GM23338 (cell line): ENCODE measurements at regions not wholly inside any gene's neighbourhood (a gene's known extent, or its start where the extent isn't known, plus 50 kb on each side); places are given as distances from the start of the nearest gene placed in this dataset.

ENCODE experiments used
- ATAC-seq: fragments of 200-7000 bp; cut with Tn5 transposase; 3 replicates; pipeline ENCODE4 v1.9.1; 2020
- DNase-seq: peaks from one replicate; pipeline ENCODE4 v3.0.0-alpha.2; 2015; ENCODE audit warnings: low spot score
- H2AFZ ChIP-seq: fragments of 200-600 bp; sonication (generic); 2 replicates; pipeline ENCODE4 v1.8.0; 2016; ENCODE audit warnings: antibody characterized with exemption, mild to moderate bottlenecking, moderate library complexity
- H3F3A ChIP-seq: fragments of 200-600 bp; sonication (generic); replicated peaks from 2 replicates; pipeline ENCODE4 v1.8.0; 2017; ENCODE audit warnings: antibody characterized with exemption, mixed run types, low read depth
- H3K27ac ChIP-seq: fragments of 200-600 bp; sonication (generic); 2 replicates; pipeline ENCODE4 v1.6.1; 2016; ENCODE audit warnings: low read depth
- H3K27me3 ChIP-seq: fragments of 200-600 bp; sonication (generic); 2 replicates; pipeline ENCODE4 v1.8.0; 2016; ENCODE audit warnings: mild to moderate bottlenecking, mixed run types, moderate library complexity; ENCODE audit not compliant: insufficient read depth
- H3K36me3 ChIP-seq: fragments of 200-600 bp; sonication (generic); 2 replicates; pipeline ENCODE4 v1.8.0; 2016; ENCODE audit warnings: mild to moderate bottlenecking; ENCODE audit not compliant: insufficient read depth
- H3K4me1 ChIP-seq: fragments of 200-600 bp; sonication (generic); 2 replicates; pipeline ENCODE4 v1.8.0; 2016; ENCODE audit warnings: mild to moderate bottlenecking, moderate library complexity; ENCODE audit not compliant: insufficient read depth
- H3K4me2 ChIP-seq: fragments of 200-600 bp; sonication (generic); 2 replicates; pipeline ENCODE4 v1.7.1; 2017; ENCODE audit warnings: mixed run types
- H3K4me3 ChIP-seq: fragments of 200-600 bp; sonication (generic); 2 replicates; pipeline ENCODE4 v1.6.1; 2016; ENCODE audit warnings: mixed run types
- H3K79me2 ChIP-seq: fragments of 200-600 bp; sonication (generic); replicated peaks from 2 replicates; pipeline ENCODE4 v1.8.0; 2017; ENCODE audit warnings: mild to moderate bottlenecking; ENCODE audit not compliant: insufficient read depth
- H3K9me2 ChIP-seq: fragments of 200-600 bp; sonication (generic); 2 replicates; pipeline ENCODE4 v1.8.0; 2017; ENCODE audit not compliant: insufficient read depth
- H4K20me1 ChIP-seq: fragments of 200-600 bp; sonication (generic); replicated peaks from 2 replicates; pipeline ENCODE4 v1.8.0; 2017; ENCODE audit warnings: mild to moderate bottlenecking; ENCODE audit not compliant: insufficient read depth
- H3K27ac Mint-ChIP-seq: 2 replicates; pipeline ENCODE4 v1.8.0; 2020; ENCODE audit warnings: inconsistent platforms, mild to moderate bottlenecking, moderate library complexity, mixed read lengths
- H3K27me3 Mint-ChIP-seq: 3 replicates; pipeline ENCODE4 v1.8.0; 2022; ENCODE audit warnings: low read depth, mild to moderate bottlenecking, moderate library complexity, mixed read lengths, inconsistent platforms; ENCODE audit not compliant: insufficient read depth, poor library complexity
- H3K36me3 Mint-ChIP-seq: 3 replicates; pipeline ENCODE4 v1.8.0; 2021; ENCODE audit warnings: low read depth, mild to moderate bottlenecking, inconsistent platforms, moderate library complexity, mixed read lengths
- H3K4me1 Mint-ChIP-seq: 3 replicates; pipeline ENCODE4 v1.8.0; 2020; ENCODE audit warnings: mild to moderate bottlenecking, inconsistent platforms, mixed read lengths
- H3K4me3 Mint-ChIP-seq: 3 replicates; pipeline ENCODE4 v1.8.0; 2021; ENCODE audit warnings: moderate library complexity, mild to moderate bottlenecking, inconsistent platforms, mixed read lengths
- H3K9me3 Mint-ChIP-seq: 3 replicates; pipeline ENCODE4 v1.8.0; 2020; ENCODE audit warnings: moderate library complexity, mild to moderate bottlenecking, inconsistent platforms, mixed read lengths
- CREB1 ChIP-seq: fragments of 250-450 bp; sonication (Bioruptor Pico); IDR thresholded peaks from 2 replicates; pipeline ENCODE4 v1.5.0; 2020; ENCODE audit warnings: low read depth, mild to moderate bottlenecking, moderate library complexity
- EZH2 ChIP-seq: fragments of 200-600 bp; sonication (generic); IDR thresholded peaks from one replicate; pipeline ENCODE4 v1.8.0; 2017; ENCODE audit warnings: antibody characterized with exemption, mild to moderate bottlenecking, low read depth; ENCODE audit not compliant: unreplicated experiment
- EZH2phosphoT487 ChIP-seq: fragments of 200-600 bp; sonication (generic); IDR thresholded peaks from one replicate; pipeline ENCODE4 v1.8.1; 2018; ENCODE audit warnings: antibody characterized with exemption; ENCODE audit not compliant: unreplicated experiment
- JUNB ChIP-seq: IDR thresholded peaks from one replicate; pipeline ENCODE4 v1.6.1; 2016; ENCODE audit warnings: antibody characterized with exemption; ENCODE audit not compliant: unreplicated experiment
- NANOG ChIP-seq: IDR thresholded peaks from 2 replicates; pipeline ENCODE4 v1.6.1; 2016; ENCODE audit warnings: antibody characterized with exemption, borderline replicate concordance
- REST ChIP-seq: IDR thresholded peaks from one replicate; pipeline ENCODE4 v1.6.1; 2018; ENCODE audit warnings: antibody characterized with exemption; ENCODE audit not compliant: unreplicated experiment
- ZNF114 ChIP-seq: fragments of 250-450 bp; sonication (Bioruptor Pico); IDR thresholded peaks from 2 replicates; pipeline ENCODE4 v1.5.0; 2020; ENCODE audit warnings: mild to moderate bottlenecking, moderate library complexity
- ZNF331 ChIP-seq: fragments of 250-450 bp; sonication (Bioruptor Pico); IDR thresholded peaks from 2 replicates; pipeline ENCODE4 v1.5.0; 2020; ENCODE audit warnings: low read depth, mild to moderate bottlenecking, moderate library complexity
- ZNF462 ChIP-seq: fragments of 250-450 bp; sonication (Bioruptor Pico); IDR thresholded peaks from 2 replicates; pipeline ENCODE4 v1.5.0; 2020; ENCODE audit warnings: mild to moderate bottlenecking, moderate library complexity
- TF ChIP-seq, protein P1 (sequence below): IDR thresholded peaks from 2 replicates; pipeline ENCODE4 v1.6.1; 2016; ENCODE audit warnings: antibody characterized with exemption

GRCh38 chr4:123853651-123854050, 457.1 kb downstream of the SPRY1 start:
- Mint-ChIP-seq H3K27ac (no peak overlapping the region), H3K4me1 (peaks cover 29% of the 10 kb centered on the region), H3K27me3 (peaks cover 1% of the 10 kb centered on the region), H3K36me3 (no peaks in the 10 kb centered on the region), H3K4me3 (no peak overlapping the region), H3K9me3 (no peaks in the 10 kb centered on the region)
- Histone ChIP-seq H4K20me1 (no peaks in the 10 kb centered on the region), H2AFZ (no peak overlapping the region), H3K4me3 (no peak overlapping the region), H3K9me2 (no peaks in the 10 kb centered on the region; the same call in 1 of the 2 replicates), H3K4me2 (no peak overlapping the region), H3K27ac (no peak overlapping the region), H3F3A (no peaks in the 10 kb centered on the region), H3K36me3 (no peaks in the 10 kb centered on the region), H3K4me1 (peaks cover 18% of the 10 kb centered on the region; the same call in 1 of the 2 replicates), H3K79me2 (no peaks in the 10 kb centered on the region), H3K27me3 (no peaks in the 10 kb centered on the region)
- TF ChIP-seq ZNF114 (CRISPR knock-in tag) (no peak), NANOG (no peak), JUNB (no peak), REST (no peak)
- DNase-seq (no peak), ATAC-seq (no peak)

DNA sequence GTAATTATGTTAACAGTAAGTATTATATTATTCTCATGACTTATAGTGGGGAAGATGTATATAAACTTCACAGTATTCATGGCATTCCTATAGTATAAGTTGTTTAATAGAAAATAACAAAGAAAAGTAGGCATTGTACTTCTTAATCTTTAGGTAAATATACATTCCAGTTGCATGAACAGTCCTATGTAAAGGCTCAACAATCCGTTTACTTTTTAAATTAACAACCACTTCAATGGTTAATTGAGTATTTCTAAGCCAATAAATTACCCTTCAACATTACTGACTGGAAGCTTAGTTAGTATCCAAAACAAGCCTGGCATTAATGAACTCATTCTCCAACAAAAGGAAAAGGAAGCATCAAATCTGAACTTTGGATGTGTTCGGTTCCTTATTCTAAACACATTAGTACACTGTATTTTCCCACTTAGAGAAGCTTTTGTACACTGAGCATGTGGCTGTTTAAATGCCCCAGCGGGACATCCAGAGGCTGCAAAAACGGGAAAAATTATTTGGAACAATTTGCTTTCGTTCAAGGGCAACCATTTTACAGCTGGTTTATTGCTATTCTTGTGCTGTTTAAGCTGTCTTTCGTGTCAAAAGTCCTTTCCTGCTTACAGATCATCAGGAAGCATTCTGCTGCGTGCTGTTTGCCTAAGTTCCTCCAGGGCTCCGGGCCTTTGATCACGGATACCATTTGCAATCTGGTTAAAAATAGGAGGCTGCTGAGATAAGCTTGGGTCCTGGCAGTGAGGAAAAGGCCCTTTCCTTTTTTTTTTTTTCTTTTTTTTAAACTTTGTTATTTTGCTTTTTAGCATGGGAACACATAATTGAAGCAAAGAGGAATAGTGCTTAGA, 460.3 kb downstream of the SPRY1 start:
- Mint-ChIP-seq H3K36me3 (no peaks in the 10 kb centered on the region), H3K27me3 (peaks cover 1% of the 10 kb centered on the region), H3K4me3 (no peak overlapping the region), H3K4me1 (peaks cover 23% of the 10 kb centered on the region), H3K9me3 (no peaks in the 10 kb centered on the region), H3K27ac (no peak overlapping the region)
- peaks cover 7% of the 10 kb centered on the region; the same call in 1 of the 2 replicates for H3K4me1 ChIP-seq
- no peaks in the 10 kb centered on the region for H3K36me3 ChIP-seq
- H3K4me3 ChIP-seq: no peak overlapping the region
- no peaks in the 10 kb centered on the region for H3K79me2 ChIP-seq
- peak; percentile 91 for ATAC-seq
- H3K27ac ChIP-seq: no peak overlapping the region
- H3K27me3 ChIP-seq: no peaks in the 10 kb centered on the region
- peak overlapping the region; percentile 58 for H3K4me2 ChIP-seq
- peak overlapping the region; percentile 84 for H2AFZ ChIP-seq
- no peaks in the 10 kb centered on the region for H3F3A ChIP-seq
- H3K9me2 ChIP-seq: no peaks in the 10 kb centered on the region; the same call in 1 of the 2 replicates
- H4K20me1 ChIP-seq: no peaks in the 10 kb centered on the region
- DNase-seq: peak; percentile 83
- no peak for TF ChIP-seq ZNF331 (CRISPR knock-in tag)
- no peak for TF ChIP-seq CREB1
- no peak for TF ChIP-seq JUNB
- TF ChIP-seq, protein P1, sequence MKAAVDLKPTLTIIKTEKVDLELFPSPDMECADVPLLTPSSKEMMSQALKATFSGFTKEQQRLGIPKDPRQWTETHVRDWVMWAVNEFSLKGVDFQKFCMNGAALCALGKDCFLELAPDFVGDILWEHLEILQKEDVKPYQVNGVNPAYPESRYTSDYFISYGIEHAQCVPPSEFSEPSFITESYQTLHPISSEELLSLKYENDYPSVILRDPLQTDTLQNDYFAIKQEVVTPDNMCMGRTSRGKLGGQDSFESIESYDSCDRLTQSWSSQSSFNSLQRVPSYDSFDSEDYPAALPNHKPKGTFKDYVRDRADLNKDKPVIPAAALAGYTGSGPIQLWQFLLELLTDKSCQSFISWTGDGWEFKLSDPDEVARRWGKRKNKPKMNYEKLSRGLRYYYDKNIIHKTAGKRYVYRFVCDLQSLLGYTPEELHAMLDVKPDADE: no peak
- no peak for TF ChIP-seq ZNF114 (CRISPR knock-in tag)
- TF ChIP-seq EZH2phosphoT487: no peak
- no peak for TF ChIP-seq EZH2
- no peak for TF ChIP-seq NANOG
- TF ChIP-seq ZNF462 (CRISPR knock-in tag): no peak
